Suprapubic skin (tissue), 4 donors: ENCODE measurements at regions not wholly inside any gene's neighbourhood (a gene's known extent, or its start where the extent isn't known, plus 50 kb on each side); places are given as distances from the start of the nearest gene placed in this dataset.

Source experiments
- DNase-seq, 2 donors: peaks; one replicate each; pipeline ENCODE4 v3.0.0-alpha.2; 2019; ENCODE audit warnings: low spot score in 2 of 2
- H3K27ac ChIP-seq: fragments of 200-600 bp; sonication (generic); one replicate; pipeline ENCODE4 v1.5.1; 2019
- H3K27me3 ChIP-seq: fragments of 200-600 bp; sonication (generic); one replicate; pipeline ENCODE4 v1.5.1; 2019
- H3K36me3 ChIP-seq: fragments of 200-600 bp; sonication (generic); one replicate; pipeline ENCODE4 v1.5.1; 2019
- H3K4me1 ChIP-seq: fragments of 200-600 bp; sonication (generic); one replicate; pipeline ENCODE4 v1.5.1; 2019
- H3K4me3 ChIP-seq: fragments of 200-600 bp; sonication (generic); one replicate; pipeline ENCODE4 v1.5.1; 2019; ENCODE audit warnings: mild to moderate bottlenecking
- H3K9me3 ChIP-seq: fragments of 200-600 bp; sonication (generic); one replicate; pipeline ENCODE4 v1.5.1; 2019
- EP300 ChIP-seq: sonication (generic); formaldehyde crosslinking; IDR thresholded peaks from one replicate; pipeline ENCODE4 v1.6.1; 2017; ENCODE audit warnings: antibody characterized with exemption
- POLR2A ChIP-seq, 2 donors: fragments of 450-650 bp; IDR thresholded peaks; one replicate each; pipeline ENCODE4 v1.6.1; 2017; ENCODE audit warnings: antibody characterized with exemption in 2 of 2, mild to moderate bottlenecking in 2 of 2, moderate library complexity in 2 of 2
- POLR2AphosphoS5 ChIP-seq, 3 donors: sonication (generic); formaldehyde crosslinking; IDR thresholded peaks; one replicate each; pipeline ENCODE4 v1.6.1; 2017; ENCODE audit warnings: antibody characterized with exemption in 3 of 3
- WGBS: methylation state at CpG from one replicate; pipeline ENCODE4 v1.1.5; 2018; 5-methylcytosine and 5-hydroxymethylcytosine counted together
- TF ChIP-seq, protein P1 (sequence below), 2 donors: fragments of 200-600 bp in 1 of 2; fragments of 450-650 bp in 1 of 2; sonication (generic) in 1 of 2; IDR thresholded peaks; one replicate each; pipeline ENCODE4 v1.5.1; 2016 to 2019; ENCODE audit warnings: antibody characterized with exemption in 2 of 2, mild to moderate bottlenecking in 1 of 2, moderate library complexity in 1 of 2

DNA sequence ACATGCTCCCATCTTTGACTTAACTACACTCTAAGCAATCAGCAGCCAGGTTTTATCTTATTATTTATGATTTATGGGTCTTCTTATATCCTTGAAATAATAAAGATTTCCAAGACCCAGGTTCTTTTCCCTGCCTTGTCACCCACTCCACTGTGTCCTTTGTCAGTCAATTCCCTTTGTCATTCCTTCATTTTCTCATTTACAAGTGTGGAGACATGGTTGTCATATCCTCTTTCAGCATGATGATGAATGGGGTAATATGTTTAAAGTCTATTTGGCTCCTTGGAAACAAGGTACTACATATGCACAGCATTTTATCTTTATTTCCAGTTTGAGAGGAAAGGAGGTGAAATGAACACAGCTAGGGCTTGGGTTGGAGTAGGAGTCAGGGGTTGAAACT is 521.8 kb downstream of the LMO7 start:
- Histone ChIP-seq H3K36me3 (no peaks in the 10 kb centered on the region), H3K4me1 (no peaks in the 10 kb centered on the region), H3K27me3 (no peaks in the 10 kb centered on the region), H3K9me3 (no peaks in the 10 kb centered on the region), H3K4me3 (no peak overlapping the region), H3K27ac (no peak overlapping the region)
- TF ChIP-seq POLR2AphosphoS5 (IDR thresholded peaks at IDR 0.05) (no peak), EP300 (no peak), POLR2A (IDR thresholded peaks at IDR 0.05) (no peak)
- TF ChIP-seq, protein P1, sequence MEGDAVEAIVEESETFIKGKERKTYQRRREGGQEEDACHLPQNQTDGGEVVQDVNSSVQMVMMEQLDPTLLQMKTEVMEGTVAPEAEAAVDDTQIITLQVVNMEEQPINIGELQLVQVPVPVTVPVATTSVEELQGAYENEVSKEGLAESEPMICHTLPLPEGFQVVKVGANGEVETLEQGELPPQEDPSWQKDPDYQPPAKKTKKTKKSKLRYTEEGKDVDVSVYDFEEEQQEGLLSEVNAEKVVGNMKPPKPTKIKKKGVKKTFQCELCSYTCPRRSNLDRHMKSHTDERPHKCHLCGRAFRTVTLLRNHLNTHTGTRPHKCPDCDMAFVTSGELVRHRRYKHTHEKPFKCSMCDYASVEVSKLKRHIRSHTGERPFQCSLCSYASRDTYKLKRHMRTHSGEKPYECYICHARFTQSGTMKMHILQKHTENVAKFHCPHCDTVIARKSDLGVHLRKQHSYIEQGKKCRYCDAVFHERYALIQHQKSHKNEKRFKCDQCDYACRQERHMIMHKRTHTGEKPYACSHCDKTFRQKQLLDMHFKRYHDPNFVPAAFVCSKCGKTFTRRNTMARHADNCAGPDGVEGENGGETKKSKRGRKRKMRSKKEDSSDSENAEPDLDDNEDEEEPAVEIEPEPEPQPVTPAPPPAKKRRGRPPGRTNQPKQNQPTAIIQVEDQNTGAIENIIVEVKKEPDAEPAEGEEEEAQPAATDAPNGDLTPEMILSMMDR (IDR thresholded peaks at IDR 0.05), result no peak
- no peak for DNase-seq

DNA sequence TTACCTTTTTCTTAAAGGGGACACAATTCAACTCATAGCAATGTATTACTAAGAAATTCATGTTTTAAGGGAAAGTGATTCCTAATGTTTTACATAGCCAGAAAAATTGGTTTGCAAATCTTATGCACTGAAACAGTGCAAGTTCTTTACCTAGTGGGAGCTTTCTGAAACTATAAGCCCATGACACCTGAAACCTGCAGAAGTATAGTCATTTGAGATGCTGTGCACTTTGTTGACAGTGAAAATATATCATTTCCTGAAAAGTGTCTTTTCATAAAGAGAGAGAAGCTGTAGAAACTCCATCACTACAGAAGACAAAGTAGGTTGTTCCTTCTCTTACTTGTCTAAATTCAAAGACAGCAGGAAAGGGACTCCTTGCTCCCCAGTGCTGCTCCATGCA is 517.1 kb downstream of the LMO7 start:
- no peak for TF ChIP-seq EP300
- TF ChIP-seq POLR2AphosphoS5 (IDR thresholded peaks at IDR 0.05), result no peak
- no peak for TF ChIP-seq POLR2A (IDR thresholded peaks at IDR 0.05)
- TF ChIP-seq, protein P1 (IDR thresholded peaks at IDR 0.05), result no peak
- Histone ChIP-seq H3K27me3 (no peaks in the 10 kb centered on the region), H3K4me1 (no peaks in the 10 kb centered on the region), H3K36me3 (no peaks in the 10 kb centered on the region), H3K9me3 (no peaks in the 10 kb centered on the region), H3K27ac (no peak overlapping the region), H3K4me3 (no peak overlapping the region)
- DNase-seq, result no peak

DNA sequence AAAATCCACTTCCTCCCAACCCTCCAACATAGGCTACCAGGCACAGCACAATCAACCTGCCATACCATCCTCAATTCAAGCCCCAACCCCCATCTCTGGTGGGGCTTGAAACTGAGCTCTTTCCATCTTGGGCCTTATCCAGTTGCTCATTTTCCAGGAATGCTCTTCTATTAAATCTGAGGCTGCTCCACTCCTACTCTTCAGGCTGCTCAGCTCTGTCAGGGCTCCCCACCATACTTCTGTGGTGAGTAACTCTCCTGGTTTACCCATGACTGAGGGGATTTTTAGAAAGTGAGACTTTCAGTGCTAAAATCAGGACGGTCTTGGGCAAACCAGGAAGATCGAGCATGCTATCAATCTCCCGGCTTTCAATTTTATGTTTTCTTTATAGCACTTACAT is 512.8 kb downstream of the LMO7 start:
- DNase-seq, result no peak
- H3K4me3 ChIP-seq, result no peak overlapping the region
- H3K27me3 ChIP-seq, result no peaks in the 10 kb centered on the region
- H3K9me3 ChIP-seq, result no peaks in the 10 kb centered on the region
- WGBS, result 51% methylated on average over 3 of the region's 3 CpGs
- H3K36me3 ChIP-seq, result no peaks in the 10 kb centered on the region
- H3K27ac ChIP-seq, result no peak overlapping the region
- TF ChIP-seq EP300, result no peak
- no peak for TF ChIP-seq POLR2AphosphoS5 (IDR thresholded peaks at IDR 0.05)
- no peak for TF ChIP-seq POLR2A (IDR thresholded peaks at IDR 0.05)
- TF ChIP-seq, protein P1 (IDR thresholded peaks at IDR 0.05), result no peak
- no peaks in the 10 kb centered on the region for H3K4me1 ChIP-seq

DNA sequence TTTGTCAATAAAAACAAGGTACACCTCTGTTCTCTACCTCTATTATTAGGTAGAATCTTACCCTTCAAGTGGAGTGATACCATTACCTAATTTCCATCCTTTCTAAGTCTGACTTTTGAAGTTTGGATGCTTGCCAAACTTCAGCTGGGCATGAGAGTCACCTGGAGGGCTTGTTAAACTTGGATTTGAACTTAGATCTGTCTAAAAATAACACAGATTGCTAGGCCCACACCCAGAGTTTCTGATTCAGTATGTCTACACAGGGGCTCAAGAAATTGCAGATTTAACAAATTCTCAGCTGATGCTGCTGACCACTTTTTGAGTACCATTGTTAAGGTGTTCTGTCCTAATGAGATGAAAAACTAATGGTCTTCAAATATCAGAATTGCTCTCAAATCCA is 512.2 kb downstream of the LMO7 start:
- no peaks in the 10 kb centered on the region for H3K27me3 ChIP-seq
- no peak overlapping the region for H3K4me3 ChIP-seq
- no peak for TF ChIP-seq EP300
- TF ChIP-seq, protein P1 (IDR thresholded peaks at IDR 0.05), result no peak
- no peak for TF ChIP-seq POLR2A (IDR thresholded peaks at IDR 0.05)
- TF ChIP-seq POLR2AphosphoS5 (IDR thresholded peaks at IDR 0.05), result no peak
- no peak for DNase-seq
- H3K4me1 ChIP-seq, result no peaks in the 10 kb centered on the region
- no peak overlapping the region for H3K27ac ChIP-seq
- H3K9me3 ChIP-seq, result no peaks in the 10 kb centered on the region
- no peaks in the 10 kb centered on the region for H3K36me3 ChIP-seq

DNA sequence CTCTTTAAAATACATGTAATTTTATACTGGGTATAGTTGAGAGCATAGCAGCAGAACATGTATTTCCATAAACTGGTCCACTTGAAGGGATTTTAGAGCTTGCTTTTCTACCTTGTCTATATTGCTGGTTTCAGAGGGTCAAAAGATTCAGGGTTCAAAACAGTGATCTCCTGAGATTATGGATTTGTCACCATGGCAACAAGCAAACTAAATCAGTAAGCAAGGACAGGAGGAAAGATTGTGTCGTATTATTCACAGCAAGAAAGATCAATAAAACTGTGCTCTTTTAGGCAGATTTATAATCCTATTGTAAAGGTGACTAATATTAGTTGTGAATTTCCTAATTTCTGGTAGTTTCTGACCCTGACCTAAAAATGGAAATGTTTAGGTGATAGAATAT is 496.4 kb downstream of the LMO7 start:
- Histone ChIP-seq H3K27ac (no peak overlapping the region), H3K4me1 (no peaks in the 10 kb centered on the region), H3K36me3 (no peaks in the 10 kb centered on the region), H3K27me3 (no peaks in the 10 kb centered on the region), H3K9me3 (no peaks in the 10 kb centered on the region), H3K4me3 (no peak overlapping the region)
- 82% methylated on average over 1 of the region's 1 CpG for WGBS
- DNase-seq, result no peak
- no peak for TF ChIP-seq EP300
- TF ChIP-seq POLR2A (IDR thresholded peaks at IDR 0.05), result no peak
- no peak for TF ChIP-seq POLR2AphosphoS5 (IDR thresholded peaks at IDR 0.05)
- TF ChIP-seq, protein P1 (IDR thresholded peaks at IDR 0.05), result no peak
